Activated CD4-positive, alpha-beta T cell treated with anti-CD3 and anti-CD28 coated beads, Interleukin-2, amount 10 ng/mL, durations not matched to agents 7 days and 5 days (primary cell): ENCODE measurements at regions not wholly inside any gene's neighbourhood (a gene's known extent, or its start where the extent isn't known, plus 50 kb on each side); places are given as distances from the start of the nearest gene placed in this dataset.

Source experiments
- CTCF ChIA-PET: fragments of 350-600 bp; sonication (Branson Sonifier 250); formaldehyde crosslinking; loops from one replicate; lab custom pipeline; 2021; ENCODE audit warnings: antibody characterized with exemption; lab: Charles Lee
- POLR2A ChIA-PET: fragments of 350-600 bp; sonication (Branson Sonifier 250); formaldehyde crosslinking; loops from one replicate; lab custom pipeline; 2021; ENCODE audit warnings: antibody characterized with exemption; lab: Charles Lee
- DNase-seq: peaks from one replicate; pipeline ENCODE4 v3.0.0-alpha.2; 2020
- H3K27ac Mint-ChIP-seq: one replicate; pipeline ENCODE4 v1.8.0; 2021; ENCODE audit warnings: mild to moderate bottlenecking, moderate library complexity, mixed read lengths
- H3K27me3 Mint-ChIP-seq: one replicate; pipeline ENCODE4 v1.8.0; 2021; ENCODE audit warnings: mixed read lengths
- H3K36me3 Mint-ChIP-seq: one replicate; pipeline ENCODE4 v1.8.0; 2021; ENCODE audit warnings: low read depth, mixed read lengths
- H3K4me1 Mint-ChIP-seq: one replicate; pipeline ENCODE4 v1.8.0; 2021; ENCODE audit warnings: mixed read lengths
- H3K4me3 Mint-ChIP-seq: one replicate; pipeline ENCODE4 v1.8.0; 2021; ENCODE audit warnings: mild to moderate bottlenecking, moderate library complexity, mixed read lengths
- H3K9me3 Mint-ChIP-seq: one replicate; pipeline ENCODE4 v1.8.0; 2021; ENCODE audit warnings: mixed read lengths

- Mint-ChIP-seq H3K27me3 (peaks cover 4% of the 10 kb centered on the region), H3K4me1 (peaks cover 3% of the 10 kb centered on the region), H3K9me3 (no peaks in the 10 kb centered on the region), H3K27ac (no peak overlapping the region), H3K36me3 (no peaks in the 10 kb centered on the region), H3K4me3 (no peak overlapping the region)
- no peak for DNase-seq
- POLR2A ChIA-PET = no interaction called here
- CTCF ChIA-PET = interaction anchor here (0.8 kb wide), 1 partner anchor 328 kb away, joined by 3 read pairs; no protein-coding TSS in a partner anchor
Observed at GRCh38 chr16:50478773-50479149, 69.4 kb upstream of the NKD1 start.

DNA sequence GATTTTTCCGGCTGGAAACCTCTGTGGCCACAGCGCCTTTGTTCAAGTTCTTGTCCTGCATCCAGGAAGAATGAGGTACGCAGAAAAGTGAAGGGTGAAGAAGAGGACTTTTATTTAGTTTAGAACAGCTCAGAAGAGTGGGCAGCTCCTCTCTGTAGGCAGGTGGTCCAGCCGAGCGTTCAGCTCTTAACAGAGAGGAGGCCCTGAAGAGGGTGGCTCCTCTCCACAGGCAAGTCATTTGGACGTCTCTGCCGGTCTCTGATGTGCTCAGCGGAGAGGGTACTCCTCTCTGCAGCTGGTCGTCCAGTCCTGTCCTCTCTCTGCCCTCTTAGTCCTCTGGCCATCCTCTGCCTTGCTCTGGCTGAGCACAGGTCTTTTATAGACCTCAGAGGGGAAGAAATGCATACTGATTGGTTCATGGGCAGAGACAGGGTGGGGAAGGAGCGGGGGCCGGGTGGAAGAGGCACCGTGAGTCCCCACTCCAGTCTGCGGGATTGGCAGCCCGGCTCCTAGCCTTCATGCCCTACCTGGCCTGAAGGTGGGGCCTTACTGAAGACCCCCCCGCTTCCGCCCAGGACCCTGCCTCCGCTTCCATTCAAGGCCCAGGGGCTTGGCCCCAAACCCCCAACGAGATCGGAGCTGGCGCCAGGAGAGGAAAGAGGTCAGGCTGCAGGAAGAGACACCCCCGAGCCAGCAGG, 70.0 kb upstream of the NKD1 start:
- peaks cover 9% of the 10 kb centered on the region for H3K4me1 Mint-ChIP-seq
- no peaks in the 10 kb centered on the region for H3K36me3 Mint-ChIP-seq
- CTCF ChIA-PET = no interaction called here
- H3K9me3 Mint-ChIP-seq = no peaks in the 10 kb centered on the region
- no peak overlapping the region for H3K4me3 Mint-ChIP-seq
- H3K27me3 Mint-ChIP-seq = peaks cover 4% of the 10 kb centered on the region
- no peak overlapping the region for H3K27ac Mint-ChIP-seq
- POLR2A ChIA-PET = no interaction called here
- DNase-seq = no peak

GRCh38 chr16:50476486-50477255, 71.5 kb upstream of the NKD1 start:
- CTCF ChIA-PET = interaction anchor here (0.6 kb wide), 1 partner anchor 82 kb away, joined by 4 read pairs; no protein-coding TSS in a partner anchor
- H3K4me1 Mint-ChIP-seq = peaks cover 12% of the 10 kb centered on the region
- no peak overlapping the region for H3K27ac Mint-ChIP-seq
- H3K27me3 Mint-ChIP-seq = peaks cover 2% of the 10 kb centered on the region
- H3K4me3 Mint-ChIP-seq = no peak overlapping the region
- POLR2A ChIA-PET = no interaction called here
- no peaks in the 10 kb centered on the region for H3K9me3 Mint-ChIP-seq
- DNase-seq = no peak
- H3K36me3 Mint-ChIP-seq = no peaks in the 10 kb centered on the region

GRCh38 chr16:50475170-50475569, 73.0 kb upstream of the NKD1 start:
- POLR2A ChIA-PET = no interaction called here
- CTCF ChIA-PET = no interaction called here
- H3K4me1 Mint-ChIP-seq = peaks cover 12% of the 10 kb centered on the region
- H3K36me3 Mint-ChIP-seq = no peaks in the 10 kb centered on the region
- DNase-seq = no peak
- H3K9me3 Mint-ChIP-seq = no peaks in the 10 kb centered on the region
- peaks cover under 1% of the 10 kb centered on the region for H3K27me3 Mint-ChIP-seq
- no peak overlapping the region for H3K4me3 Mint-ChIP-seq
- H3K27ac Mint-ChIP-seq = no peak overlapping the region

GRCh38 chr16:50474138-50474537, 74.1 kb upstream of the NKD1 start:
- Mint-ChIP-seq H3K4me1 (peaks cover 12% of the 10 kb centered on the region), H3K4me3 (no peak overlapping the region), H3K36me3 (no peaks in the 10 kb centered on the region), H3K9me3 (no peaks in the 10 kb centered on the region), H3K27me3 (peaks cover 4% of the 10 kb centered on the region), H3K27ac (no peak overlapping the region)
- POLR2A ChIA-PET = no interaction called here
- DNase-seq = no peak
- CTCF ChIA-PET = interaction anchor here (1.2 to 2.0 kb wide), 2 partner anchors 13 to 140 kb away, joined by 3 to 6 read pairs; no protein-coding TSS in a partner anchor

DNA sequence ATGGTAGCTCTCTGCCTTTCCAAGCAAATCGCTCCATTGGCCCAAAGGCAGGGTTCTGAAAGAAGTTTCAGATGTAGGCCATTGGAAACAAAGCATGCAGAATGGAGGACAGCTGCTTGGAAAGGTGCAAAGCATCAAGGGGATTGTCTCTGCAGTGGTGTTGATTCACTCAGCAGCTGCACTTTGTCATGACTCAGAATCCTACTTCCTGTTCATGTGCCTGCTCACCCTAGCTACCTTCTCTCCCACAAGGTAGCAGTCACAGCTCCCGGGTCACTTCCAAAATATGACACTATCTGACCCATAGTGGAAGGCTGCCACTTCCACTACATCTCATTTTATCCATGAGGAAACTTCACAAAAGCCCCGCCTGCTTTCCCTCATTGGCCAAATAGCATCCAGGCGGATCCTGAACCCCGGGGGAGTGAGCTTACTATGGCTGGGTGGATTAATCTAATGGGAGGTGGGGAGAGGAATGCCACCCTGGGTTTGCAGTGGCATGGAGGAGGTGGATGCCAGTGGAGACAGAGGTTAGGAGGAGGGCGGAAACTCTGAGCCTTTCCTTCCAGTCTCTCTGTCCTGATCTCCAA, 74.7 kb upstream of the NKD1 start:
- peak overlapping the region; percentile 27 for H3K27ac Mint-ChIP-seq
- H3K9me3 Mint-ChIP-seq = no peaks in the 10 kb centered on the region
- H3K36me3 Mint-ChIP-seq = no peaks in the 10 kb centered on the region
- H3K4me3 Mint-ChIP-seq = no peak overlapping the region
- H3K27me3 Mint-ChIP-seq = peaks cover 10% of the 10 kb centered on the region
- CTCF ChIA-PET = interaction anchor here (1.0 to 2.0 kb wide), 5 partner anchors 12 to 333 kb away, joined by 3 to 10 read pairs (median 4); no protein-coding TSS in a partner anchor
- POLR2A ChIA-PET = no interaction called here
- DNase-seq = peak; percentile 14
- peaks cover 13% of the 10 kb centered on the region for H3K4me1 Mint-ChIP-seq

DNA sequence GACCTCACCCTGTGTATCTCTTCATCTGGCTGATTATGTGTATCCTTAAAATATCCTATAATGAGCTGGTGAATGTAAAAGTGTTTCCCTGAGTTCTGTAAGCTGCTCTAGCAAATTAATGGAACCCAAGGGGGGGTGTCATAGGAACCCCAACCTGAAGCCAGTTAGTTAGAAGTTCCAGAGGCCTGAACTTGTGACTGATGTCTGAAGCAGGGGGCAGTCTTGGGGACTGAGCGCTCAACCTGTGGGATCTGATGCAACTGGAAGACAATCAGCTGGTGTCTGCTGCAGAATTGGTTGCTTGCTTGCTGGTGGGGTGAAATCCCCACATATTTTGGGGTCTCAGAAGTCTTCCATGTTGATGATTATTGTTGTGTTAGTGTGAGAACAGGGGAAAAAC, 75.7 kb upstream of the NKD1 start:
- Mint-ChIP-seq H3K36me3 (no peaks in the 10 kb centered on the region), H3K4me3 (no peak overlapping the region), H3K27me3 (peaks cover 14% of the 10 kb centered on the region), H3K9me3 (no peaks in the 10 kb centered on the region), H3K27ac (no peak overlapping the region), H3K4me1 (peaks cover 15% of the 10 kb centered on the region)
- no peak for DNase-seq
- CTCF ChIA-PET = interaction anchor here (1.1 to 2.0 kb wide), 3 partner anchors 11 to 146 kb away, joined by 3 to 10 read pairs (median 6); no protein-coding TSS in a partner anchor
- POLR2A ChIA-PET = no interaction called here

DNA sequence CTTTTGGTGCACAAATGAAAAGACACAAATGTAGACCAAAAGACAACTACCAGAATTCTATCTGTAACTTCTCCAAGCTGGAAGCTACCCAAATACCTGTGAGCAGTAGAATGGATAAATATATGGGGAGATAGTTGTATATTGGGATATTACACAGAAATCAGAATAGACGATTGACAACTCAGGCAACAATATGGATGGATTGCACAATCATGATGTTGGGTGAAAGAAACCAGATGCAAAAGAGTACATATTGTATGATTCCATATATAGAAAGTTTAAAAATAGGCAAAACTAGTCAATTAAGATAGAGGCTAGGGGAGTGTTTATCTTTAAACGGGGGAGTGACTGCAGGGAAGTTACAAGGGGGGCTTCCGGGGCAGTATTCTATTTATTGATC, 77.5 kb upstream of the NKD1 start:
- ChIA-PET POLR2A (no interaction called here), CTCF (interaction anchor here (0.6 kb wide), 1 partner anchor 113 kb away, joined by 3 read pairs; no protein-coding TSS in a partner anchor)
- no peaks in the 10 kb centered on the region for H3K36me3 Mint-ChIP-seq
- peaks cover 23% of the 10 kb centered on the region for H3K27me3 Mint-ChIP-seq
- H3K27ac Mint-ChIP-seq = no peak overlapping the region
- no peak overlapping the region for H3K4me3 Mint-ChIP-seq
- peaks cover 15% of the 10 kb centered on the region for H3K4me1 Mint-ChIP-seq
- DNase-seq = no peak
- no peaks in the 10 kb centered on the region for H3K9me3 Mint-ChIP-seq

DNA sequence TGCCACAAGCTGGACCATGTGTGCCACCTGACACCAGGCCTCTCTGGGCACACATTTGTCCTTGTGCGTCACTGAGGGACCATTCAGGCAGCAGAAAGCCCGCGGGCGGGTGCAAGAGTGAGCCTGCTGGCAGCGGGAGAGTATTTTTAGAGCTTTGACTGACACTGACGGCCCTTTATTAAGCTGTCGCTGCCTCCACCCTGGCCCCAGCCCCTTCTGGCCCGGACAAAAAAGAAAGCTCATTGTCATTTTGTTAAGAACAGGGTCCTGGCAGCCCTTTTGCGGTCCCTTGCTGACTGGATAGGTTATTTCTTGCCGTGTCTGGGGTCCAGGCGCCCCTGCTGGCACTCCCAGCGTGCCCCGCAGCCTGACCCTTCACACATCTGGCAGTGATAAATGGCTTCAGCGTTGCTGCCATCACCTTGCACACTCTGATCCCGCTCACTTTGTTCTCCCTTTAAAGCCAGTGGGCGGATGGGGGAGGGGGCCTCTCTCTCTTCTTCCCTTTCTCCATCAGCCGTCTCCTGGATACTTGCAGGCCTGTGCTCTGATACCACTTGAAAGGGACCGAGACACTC, 78.4 kb upstream of the NKD1 start:
- no peaks in the 10 kb centered on the region for H3K36me3 Mint-ChIP-seq
- ChIA-PET POLR2A (no interaction called here), CTCF (interaction anchor here (0.6 to 1.0 kb wide), 3 partner anchors 18 to 143 kb away, joined by 3 read pairs; no protein-coding TSS in a partner anchor)
- H3K27me3 Mint-ChIP-seq = peaks cover 23% of the 10 kb centered on the region
- no peak overlapping the region for H3K4me3 Mint-ChIP-seq
- H3K9me3 Mint-ChIP-seq = no peaks in the 10 kb centered on the region
- no peak for DNase-seq
- H3K4me1 Mint-ChIP-seq = peaks cover 15% of the 10 kb centered on the region
- no peak overlapping the region for H3K27ac Mint-ChIP-seq

DNA sequence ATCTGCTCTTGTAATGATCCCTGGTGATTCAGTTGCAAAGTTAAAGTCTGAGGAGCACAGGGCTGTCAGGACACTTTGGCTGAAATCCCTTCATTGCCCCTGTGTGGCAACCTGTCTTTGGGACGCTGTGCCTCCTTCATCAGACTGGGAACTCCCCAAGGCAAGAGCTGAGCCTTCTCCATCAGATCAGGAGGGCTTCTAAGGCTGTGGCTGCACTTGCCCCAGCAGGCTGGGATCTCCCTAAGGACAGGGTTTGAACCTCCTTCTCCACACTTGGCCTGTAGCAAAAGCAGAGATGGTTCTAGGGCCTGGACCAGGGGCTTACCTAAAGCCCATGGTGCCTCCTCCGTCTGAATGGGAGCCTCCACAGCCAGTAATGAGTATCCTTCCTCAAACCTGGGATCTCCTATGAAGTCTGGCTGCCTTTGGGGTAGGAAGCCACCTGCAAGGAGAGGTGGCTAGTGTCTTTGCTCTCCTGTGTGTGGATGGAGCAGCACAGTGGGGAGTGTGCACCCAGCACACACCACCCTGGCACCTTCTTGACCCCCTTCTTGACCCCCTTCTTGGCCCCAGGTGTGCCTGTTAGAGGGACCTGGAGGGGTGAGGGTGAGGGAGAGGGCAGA, 79.0 kb upstream of the NKD1 start:
- Mint-ChIP-seq H3K4me3 (no peak overlapping the region), H3K27me3 (peaks cover 23% of the 10 kb centered on the region), H3K4me1 (peaks cover 15% of the 10 kb centered on the region), H3K27ac (no peak overlapping the region), H3K36me3 (no peaks in the 10 kb centered on the region), H3K9me3 (no peaks in the 10 kb centered on the region)
- no peak for DNase-seq
- ChIA-PET CTCF (interaction anchor here (1.0 kb wide), 1 partner anchor 17 kb away, joined by 3 read pairs; no protein-coding TSS in a partner anchor), POLR2A (no interaction called here)

- DNase-seq = no peak
- Mint-ChIP-seq H3K9me3 (no peaks in the 10 kb centered on the region), H3K27me3 (peaks cover 23% of the 10 kb centered on the region), H3K4me3 (no peak overlapping the region), H3K4me1 (peaks cover 11% of the 10 kb centered on the region), H3K27ac (no peak overlapping the region), H3K36me3 (no peaks in the 10 kb centered on the region)
- ChIA-PET CTCF (no interaction called here), POLR2A (no interaction called here)
Observed at GRCh38 chr16:50468749-50469078, 79.5 kb upstream of the NKD1 start.

GRCh38 chr16:50467943-50468748, 80.0 kb upstream of the NKD1 start:
- Mint-ChIP-seq H3K27me3 (peaks cover 23% of the 10 kb centered on the region), H3K36me3 (no peaks in the 10 kb centered on the region), H3K9me3 (no peaks in the 10 kb centered on the region), H3K4me3 (peak overlapping the region; percentile 44), H3K27ac (no peak overlapping the region), H3K4me1 (peaks cover 5% of the 10 kb centered on the region)
- ChIA-PET POLR2A (no interaction called here), CTCF (no interaction called here)
- DNase-seq = no peak
